HCT116 (cell line): ENCODE measurements at regions not wholly inside any gene's neighbourhood (a gene's known extent, or its start where the extent isn't known, plus 50 kb on each side); places are given as distances from the start of the nearest gene placed in this dataset.

Source experiments
- ATAC-seq: fragments of 200-7000 bp; cut with Tn5 transposase; 2 replicates; pipeline ENCODE4 v1.9.1; 2020; ENCODE audit warnings: mild to moderate bottlenecking, moderate library complexity
- BruUV-seq: library from RNA; stranded (reverse); fragments of 400-500 nt; replicated peaks from 2 replicates; lab custom pipeline; 2021; lab: Mats Ljungman, UMichigan
- CTCF ChIA-PET: fragments of 300-600 bp; sonication (Branson Sonifier 250); formaldehyde crosslinking; loops from one replicate; lab custom pipeline; 2021; ENCODE audit warnings: antibody characterized with exemption; lab: Charles Lee
- POLR2A ChIA-PET: fragments of 300-600, 350-600 bp; sonication (Branson Sonifier 250); formaldehyde crosslinking; loops from one replicate; lab custom pipeline; 2021; ENCODE audit warnings: antibody characterized with exemption; lab: Charles Lee
- RAD21 ChIA-PET, 2 experiments: fragments of 300-600 bp; sonication (Branson Sonifier 250); formaldehyde crosslinking; loops; one replicate each; lab custom pipeline; 2023; ENCODE audit warnings: low total read pairs in 2 of 2; ENCODE audit not compliant: uncharacterized antibody in 2 of 2, unreplicated experiment in 2 of 2, low non-redundant PET in 1 of 2; lab: Charles Lee
- DNase-seq: peaks from one replicate; pipeline ENCODE4 v3.0.0-alpha.2; 2010; ENCODE audit warnings: low read depth, low spot score
- H2AFZ ChIP-seq: fragments of 200-600 bp; shearing (Covaris generic), sonication (generic); 2 replicates; pipeline ENCODE4 v1.6.1; 2017; ENCODE audit warnings: low read depth, mixed run types, mixed read lengths, antibody characterized with exemption, low read length; ENCODE audit not compliant: poor library complexity, severe bottlenecking
- H3K27ac ChIP-seq: 2 replicates; pipeline ENCODE4 v1.5.1; 2012; ENCODE audit warnings: low read depth, low read length
- H3K27me3 ChIP-seq: fragments of 200-600 bp; sonication (generic); 2 replicates; pipeline ENCODE4 v1.6.1; 2016; ENCODE audit warnings: mixed run types, low read length, mixed read lengths; ENCODE audit not compliant: insufficient read depth
- H3K36me3 ChIP-seq, 2 experiments: fragments of 200-500 bp in 1 of 2; fragments of 200-600 bp in 1 of 2; sonication (Bioruptor generic) in 1 of 2; sonication (generic) in 1 of 2; 2 replicates each; pipeline versions ENCODE4 v1.5.1 to v1.6.1; 2014 to 2016; ENCODE audit warnings: low read length in 2 of 2, inconsistent platforms in 1 of 2, mixed read lengths in 1 of 2, mixed run types in 1 of 2; ENCODE audit not compliant: insufficient read depth in 2 of 2, control insufficient read depth in 1 of 2
- H3K4me1 ChIP-seq, 2 experiments: fragments of 200-600 bp in 1 of 2; sonication (generic) in 1 of 2; 2 replicates each; pipeline versions ENCODE4 v1.5.1 to v1.6.1; 2012 to 2017; ENCODE audit warnings: low read length in 2 of 2, inconsistent platforms in 1 of 2, mild to moderate bottlenecking in 1 of 2, mixed read lengths in 1 of 2, mixed run types in 1 of 2, moderate library complexity in 1 of 2; ENCODE audit not compliant: insufficient read depth in 2 of 2, control insufficient read depth in 1 of 2
- H3K4me2 ChIP-seq: fragments of 200-600 bp; sonication (generic); 2 replicates; pipeline ENCODE4 v1.6.1; 2017; ENCODE audit warnings: mixed run types, low read length, mixed read lengths
- H3K4me3 ChIP-seq, 2 experiments: fragments of 200-600 bp in 1 of 2; sonication (generic) in 1 of 2; replicated peaks in 1 of 2; 2 replicates each; pipeline ENCODE4 v1.5.1; 2011 to 2016; ENCODE audit warnings: low read length in 2 of 2, control low read depth in 1 of 2, low read depth in 1 of 2, mild to moderate bottlenecking in 1 of 2, mixed read lengths in 1 of 2, mixed run types in 1 of 2
- H3K79me2 ChIP-seq: fragments of 200-600 bp; sonication (generic); 2 replicates; pipeline ENCODE4 v1.6.1; 2017; ENCODE audit warnings: mild to moderate bottlenecking, mixed run types, low read length, moderate library complexity, mixed read lengths; ENCODE audit not compliant: insufficient read depth
- H3K9ac ChIP-seq: fragments of 200-600 bp; sonication (generic); 2 replicates; pipeline ENCODE4 v1.6.1; 2016; ENCODE audit warnings: low read length, mixed read lengths
- H3K9me2 ChIP-seq: fragments of 200-600 bp; sonication (generic), shearing (Covaris generic); 2 replicates; pipeline ENCODE4 v1.6.1; 2017; ENCODE audit warnings: mixed run types, mild to moderate bottlenecking, moderate library complexity; ENCODE audit not compliant: insufficient read depth
- H3K9me3 ChIP-seq, 2 experiments: fragments of 200-500 bp in 1 of 2; fragments of 200-600 bp in 1 of 2; sonication (Bioruptor generic) in 1 of 2; sonication (generic) in 1 of 2; 2 replicates each; pipeline ENCODE4 v1.6.1; 2014 to 2017; ENCODE audit warnings: low read length in 2 of 2, mixed read lengths in 2 of 2, inconsistent platforms in 1 of 2, low read depth in 1 of 2, mild to moderate bottlenecking in 1 of 2, mixed run types in 1 of 2, moderate library complexity in 1 of 2; ENCODE audit not compliant: control insufficient read depth in 1 of 2, insufficient read depth in 1 of 2
- H4K20me1 ChIP-seq: fragments of 200-600 bp; sonication (generic), shearing (Covaris generic); 2 replicates; pipeline ENCODE4 v1.6.1; 2017; ENCODE audit warnings: mixed run types, mild to moderate bottlenecking, moderate library complexity; ENCODE audit not compliant: insufficient read depth
- ATF3 ChIP-seq: IDR thresholded peaks from 2 replicates; pipeline ENCODE4 v1.6.1; 2012
- CEBPB ChIP-seq: IDR thresholded peaks from 2 replicates; pipeline ENCODE4 v1.6.1; 2012; ENCODE audit warnings: low read depth
- CTCF ChIP-seq, 3 experiments: fragments of 200-600 bp in 1 of 3; sonication (generic) in 1 of 3; IDR thresholded peaks in 2 of 3; conservative IDR thresholded peaks in 1 of 3; 2 replicates each; pipeline ENCODE4 v1.5.1; 2012 to 2017; ENCODE audit warnings: low read depth in 2 of 3, low read length in 2 of 3, antibody characterized with exemption in 1 of 3, borderline replicate concordance in 1 of 3, control low read depth in 1 of 3, mild to moderate bottlenecking in 1 of 3, mixed read lengths in 1 of 3, mixed run types in 1 of 3, moderate library complexity in 1 of 3; ENCODE audit not compliant: insufficient read depth in 1 of 3
- EGR1 ChIP-seq: IDR thresholded peaks from 2 replicates; pipeline ENCODE4 v1.6.1; 2012; ENCODE audit warnings: low read depth
- ELF1 ChIP-seq: IDR thresholded peaks from 2 replicates; pipeline ENCODE4 v1.6.1; 2012; ENCODE audit warnings: low read depth, borderline replicate concordance
- EZH2 ChIP-seq: fragments of 200-600 bp; sonication (generic); IDR thresholded peaks from 2 replicates; pipeline ENCODE4 v1.6.1; 2017; ENCODE audit warnings: antibody characterized with exemption, mixed run types
- FOSL1 ChIP-seq: IDR thresholded peaks from 2 replicates; pipeline ENCODE4 v1.6.1; 2012; ENCODE audit warnings: low read depth
- RAD21 ChIP-seq: IDR thresholded peaks from 2 replicates; pipeline ENCODE4 v1.6.1; 2012; ENCODE audit warnings: low read depth, mild to moderate bottlenecking
- REST ChIP-seq: IDR thresholded peaks from 2 replicates; pipeline ENCODE4 v1.6.1; 2012; ENCODE audit warnings: low read depth
- SP1 ChIP-seq: IDR thresholded peaks from 2 replicates; pipeline ENCODE4 v1.6.1; 2012; ENCODE audit warnings: low read depth
- TCF7L2 ChIP-seq: IDR thresholded peaks from 2 replicates; pipeline ENCODE4 v1.7.0; 2011; ENCODE audit warnings: borderline replicate concordance, inconsistent platforms; ENCODE audit not compliant: insufficient read depth, insufficient read length; ENCODE audit errors: extremely low read depth
- ZFX ChIP-seq: fragments of 450-650 bp; IDR thresholded peaks from 2 replicates; pipeline ENCODE4 v1.6.1; 2017
- intact Hi-C: fragments of 100-400 bp; cut with micrococcal nuclease; formaldehyde crosslinking; loops from 2 replicates; pipeline ENCODE4 v1.10.0; 2022

- H2AFZ ChIP-seq = no peak overlapping the region
- no peak for ATAC-seq
- BruUV-seq = no TSS peak
- 0 out of 2 replicates have a peak, but pooled peaks cover 4% of the 10 kb centered on the region for H3K27me3 ChIP-seq
- no peaks in the 10 kb centered on the region for H3K9me3 ChIP-seq
- H3K4me3 ChIP-seq = no peak overlapping the region
- no peaks in the 10 kb centered on the region for H3K36me3 ChIP-seq
- H3K79me2 ChIP-seq = no peaks in the 10 kb centered on the region
- H3K9me2 ChIP-seq = no peaks in the 10 kb centered on the region
- CTCF ChIA-PET = interaction anchor here (0.7 kb wide), 1 partner anchor 606 kb away, joined by 4 read pairs; no protein-coding TSS in a partner anchor
- H3K4me1 ChIP-seq = peaks cover 0 to 4% of the 10 kb centered on the region in 2 experiments; a peak in 1 of 4 replicates
- TF ChIP-seq TCF7L2 = no peak
- no peak for TF ChIP-seq ATF3
- TF ChIP-seq ELF1 = no peak
- no peak for TF ChIP-seq FOSL1
- no peak for TF ChIP-seq REST
- no peak for TF ChIP-seq CTCF (IDR thresholded peaks at IDR 0.05 in 2 of 3, conservative IDR thresholded peaks at IDR 0.05 in 1 of 3; ENCODE audit: borderline replicate concordance in 1 of 3, insufficient read depth in 1 of 3, low read depth in 2 of 3, low read length in 2 of 3)
- no peak for TF ChIP-seq EZH2
- no peak for TF ChIP-seq SP1
- no peak for TF ChIP-seq ZFX
- TF ChIP-seq CEBPB = no peak
- TF ChIP-seq RAD21 = no peak
- TF ChIP-seq EGR1 = no peak
- TF ChIP-seq, all 23 proteins: peak for 0
- no peak for DNase-seq
- POLR2A ChIA-PET = no interaction called here
- RAD21 ChIA-PET = interaction anchor here in 1 of 2 experiments (0.6 kb wide), 1 partner anchor 237 kb away, joined by 3 read pairs; no protein-coding TSS in a partner anchor
- no peak overlapping the region for H3K4me2 ChIP-seq
- no peak overlapping the region for H3K9ac ChIP-seq
- no peak overlapping the region for H3K27ac ChIP-seq
- intact Hi-C loops = loop anchor here (5.0 to 10.0 kb wide), 2 partner anchors 326 to 857 kb away; no protein-coding TSS in a partner anchor
- H4K20me1 ChIP-seq = no peaks in the 10 kb centered on the region
Measured at GRCh38 chr16:54631782-54632181, 298.9 kb upstream of the IRX5 start.
